B cell (primary cell): ENCODE measurements at regions not wholly inside any gene's neighbourhood (a gene's known extent, or its start where the extent isn't known, plus 50 kb on each side); places are given as distances from the start of the nearest gene placed in this dataset.

Source experiments
- EZH2 ChIP-seq: IDR thresholded peaks from 2 replicates; pipeline ENCODE4 v1.6.1; 2012; ENCODE audit warnings: borderline replicate concordance, low read depth, mild to moderate bottlenecking, moderate library complexity, low read length; ENCODE audit not compliant: insufficient read depth, poor library complexity, severe bottlenecking
- TF ChIP-seq, protein P1 (sequence below): fragments of 200-600 bp; IDR thresholded peaks from one replicate; pipeline ENCODE4 v1.8.0; 2022; ENCODE audit warnings: antibody characterized with exemption, mild to moderate bottlenecking

- TF ChIP-seq, protein P1, sequence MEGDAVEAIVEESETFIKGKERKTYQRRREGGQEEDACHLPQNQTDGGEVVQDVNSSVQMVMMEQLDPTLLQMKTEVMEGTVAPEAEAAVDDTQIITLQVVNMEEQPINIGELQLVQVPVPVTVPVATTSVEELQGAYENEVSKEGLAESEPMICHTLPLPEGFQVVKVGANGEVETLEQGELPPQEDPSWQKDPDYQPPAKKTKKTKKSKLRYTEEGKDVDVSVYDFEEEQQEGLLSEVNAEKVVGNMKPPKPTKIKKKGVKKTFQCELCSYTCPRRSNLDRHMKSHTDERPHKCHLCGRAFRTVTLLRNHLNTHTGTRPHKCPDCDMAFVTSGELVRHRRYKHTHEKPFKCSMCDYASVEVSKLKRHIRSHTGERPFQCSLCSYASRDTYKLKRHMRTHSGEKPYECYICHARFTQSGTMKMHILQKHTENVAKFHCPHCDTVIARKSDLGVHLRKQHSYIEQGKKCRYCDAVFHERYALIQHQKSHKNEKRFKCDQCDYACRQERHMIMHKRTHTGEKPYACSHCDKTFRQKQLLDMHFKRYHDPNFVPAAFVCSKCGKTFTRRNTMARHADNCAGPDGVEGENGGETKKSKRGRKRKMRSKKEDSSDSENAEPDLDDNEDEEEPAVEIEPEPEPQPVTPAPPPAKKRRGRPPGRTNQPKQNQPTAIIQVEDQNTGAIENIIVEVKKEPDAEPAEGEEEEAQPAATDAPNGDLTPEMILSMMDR, result no peak
- TF ChIP-seq EZH2, result no peak
Observed at GRCh38 chr12:67202678-67203012, 66.5 kb upstream of the CAND1 start.
